ENCODE measurements at regions not wholly inside any gene's neighbourhood (a gene's known extent, or its start where the extent isn't known, plus 50 kb on each side); places are given as distances from the start of the nearest gene placed in this dataset.
"Not testable (repeated sequence)": the region's sequence is repeated elsewhere in the genome, so short reads cannot be mapped to it uniquely, and the experiment has no call there.

DNA sequence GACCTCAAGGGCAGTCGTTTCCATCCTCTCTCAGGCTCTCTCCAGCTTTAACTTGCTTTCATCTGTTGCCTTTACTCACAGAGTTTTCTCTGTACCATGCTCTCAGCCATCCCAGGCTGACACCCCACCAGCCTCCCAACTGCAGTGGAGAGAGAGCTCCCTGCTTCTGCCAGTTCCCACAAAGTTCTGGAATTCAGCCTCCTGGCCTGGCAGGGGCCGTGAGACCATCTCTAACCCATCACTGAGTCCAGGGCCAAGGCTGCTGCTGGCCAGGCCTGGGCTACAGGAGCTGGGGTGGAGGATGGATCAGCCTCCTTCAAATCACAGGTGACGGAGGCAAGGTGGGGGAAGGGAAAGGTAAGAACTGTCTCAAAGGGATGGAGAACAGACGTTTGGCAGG lies 314.9 kb downstream of the ADGRD1 start:
- H3K4me3 ChIP-seq; intact Hi-C loops (cut with micrococcal nuclease); CTCF ChIA-PET (ENCODE audit: low intra/inter-chr PET ratio); H3K27me3 ChIP-seq (ENCODE audit: control insufficient read depth in 2 of 2, insufficient read depth in 2 of 2, low read length in 2 of 2); ATAC-seq; POLR2A ChIA-PET; in situ Hi-C loops (cut with MboI); H3K27ac ChIP-seq (ENCODE audit: extremely low read depth, low read depth, low read length); H3K4me2 ChIP-seq (ENCODE audit: insufficient read depth, low read length); H3K9me1 ChIP-seq (ENCODE audit: control insufficient read depth, insufficient read depth, low read length); H4K20me1 ChIP-seq (replicated peaks; ENCODE audit: control insufficient read depth, insufficient read depth, low read length); H3K9me3 ChIP-seq (replicated peaks; ENCODE audit: control insufficient read depth, insufficient read depth, low read depth, low read length); H3K79me2 ChIP-seq (ENCODE audit: control insufficient read depth, insufficient read depth, low read length); H3K36me3 ChIP-seq (ENCODE audit: control insufficient read depth, insufficient read depth, low read length); BruUV-seq (replicated peaks); H3K9ac ChIP-seq (ENCODE audit: insufficient read depth in 1 of 2, low read depth in 2 of 2, low read length in 2 of 2); DNase-seq (ENCODE audit: extremely low read depth in 1 of 4, low spot score in 3 of 4); TF ChIP-seq JUND (IDR thresholded peaks at IDR 0.05; ENCODE audit: borderline replicate concordance, low read depth, low read length): not testable (repeated sequence)
- TF ChIP-seq JUND (tag; IDR thresholded peaks at IDR 0.05; ENCODE audit: borderline replicate concordance, low read depth, low read length): peak; percentile 6; the same call in 1 of the 3 replicates
- FAIRE-seq: peak; percentile 82
- Histone ChIP-seq H2AFZ (ENCODE audit: low read depth, low read length) (peak overlapping the region; percentile 59; the same call in 1 of the 2 replicates), H3K4me1 (replicated peaks in 1 of 2; ENCODE audit: control insufficient read depth in 2 of 2, insufficient read depth in 2 of 2, low read length in 2 of 2) (peaks cover 9 to 35% of the 10 kb centered on the region in 2 experiments; a peak in 4 of 5 replicates)
- WGBS (ENCODE audit: insufficient coverage, low coverage, missing lambda C conversion rate): 68% methylated on average over 2 of the region's 4 CpGs

GRCh38 chr12:131269551-131269950 lies 315.8 kb downstream of the ADGRD1 start:
- in situ Hi-C loops (cut with MboI) (no loop called here), intact Hi-C loops (cut with micrococcal nuclease) (no loop called here)
- FAIRE-seq (no peak), DNase-seq (ENCODE audit: extremely low read depth in 1 of 4, low spot score in 3 of 4) (no peak), ATAC-seq (no peak)
- Histone ChIP-seq H3K27me3 (ENCODE audit: control insufficient read depth in 2 of 2, insufficient read depth in 2 of 2, low read length in 2 of 2) (peaks cover under 1 to 3% of the 10 kb centered on the region in 2 experiments; a peak in 3 of 5 replicates), H3K36me3 (ENCODE audit: control insufficient read depth, insufficient read depth, low read length) (no peaks in the 10 kb centered on the region), H3K27ac (ENCODE audit: extremely low read depth, low read depth, low read length) (no peak overlapping the region), H3K9me3 (replicated peaks; ENCODE audit: control insufficient read depth, insufficient read depth, low read depth, low read length) (no peaks in the 10 kb centered on the region), H3K79me2 (ENCODE audit: control insufficient read depth, insufficient read depth, low read length) (no peaks in the 10 kb centered on the region), H4K20me1 (replicated peaks; ENCODE audit: control insufficient read depth, insufficient read depth, low read length) (no peaks in the 10 kb centered on the region; the same call in 1 of the 2 replicates), H3K4me1 (replicated peaks in 1 of 2; ENCODE audit: control insufficient read depth in 2 of 2, insufficient read depth in 2 of 2, low read length in 2 of 2) (peaks cover 8 to 33% of the 10 kb centered on the region in 2 experiments; a peak in 4 of 5 replicates), H3K9ac (ENCODE audit: insufficient read depth in 1 of 2, low read depth in 2 of 2, low read length in 2 of 2) (no peak overlapping the region), H2AFZ (ENCODE audit: low read depth, low read length) (no peak overlapping the region), H3K9me1 (ENCODE audit: control insufficient read depth, insufficient read depth, low read length) (no peaks in the 10 kb centered on the region), H3K4me3 (no peak overlapping the region), H3K4me2 (ENCODE audit: insufficient read depth, low read length) (no peak overlapping the region)
- WGBS (ENCODE audit: insufficient coverage, low coverage, missing lambda C conversion rate): 84% methylated on average over 4 of the region's 4 CpGs
- BruUV-seq (replicated peaks): no TSS peak
- POLR2A ChIA-PET: no interaction called here
- CTCF ChIA-PET (ENCODE audit: low intra/inter-chr PET ratio): no interaction called here
- TF ChIP-seq NCOA2 (IDR thresholded peaks at IDR 0.05; ENCODE audit: partially characterized antibody in 2 of 2) (no peak), ELK1 (CRISPR knock-in tag; IDR thresholded peaks at IDR 0.05) (no peak), PURB (CRISPR knock-in tag; IDR thresholded peaks at IDR 0.05; ENCODE audit: low read depth) (no peak), PHB2 (IDR thresholded peaks at IDR 0.05; ENCODE audit: low read depth) (no peak), FOXJ2 (tag; IDR thresholded peaks at IDR 0.05) (no peak), IRF9 (tag; IDR thresholded peaks at IDR 0.05) (no peak)
- TF ChIP-seq, protein P1, sequence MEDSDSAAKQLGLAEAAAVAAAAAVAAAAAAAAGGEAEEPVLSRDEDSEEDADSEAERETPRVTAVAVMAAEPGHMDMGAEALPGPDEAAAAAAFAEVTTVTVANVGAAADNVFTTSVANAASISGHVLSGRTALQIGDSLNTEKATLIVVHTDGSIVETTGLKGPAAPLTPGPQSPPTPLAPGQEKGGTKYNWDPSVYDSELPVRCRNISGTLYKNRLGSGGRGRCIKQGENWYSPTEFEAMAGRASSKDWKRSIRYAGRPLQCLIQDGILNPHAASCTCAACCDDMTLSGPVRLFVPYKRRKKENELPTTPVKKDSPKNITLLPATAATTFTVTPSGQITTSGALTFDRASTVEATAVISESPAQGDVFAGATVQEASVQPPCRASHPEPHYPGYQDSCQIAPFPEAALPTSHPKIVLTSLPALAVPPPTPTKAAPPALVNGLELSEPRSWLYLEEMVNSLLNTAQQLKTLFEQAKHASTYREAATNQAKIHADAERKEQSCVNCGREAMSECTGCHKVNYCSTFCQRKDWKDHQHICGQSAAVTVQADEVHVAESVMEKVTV (CRISPR knock-in tag; IDR thresholded peaks at IDR 0.05): no peak
- TF ChIP-seq, protein P2, sequence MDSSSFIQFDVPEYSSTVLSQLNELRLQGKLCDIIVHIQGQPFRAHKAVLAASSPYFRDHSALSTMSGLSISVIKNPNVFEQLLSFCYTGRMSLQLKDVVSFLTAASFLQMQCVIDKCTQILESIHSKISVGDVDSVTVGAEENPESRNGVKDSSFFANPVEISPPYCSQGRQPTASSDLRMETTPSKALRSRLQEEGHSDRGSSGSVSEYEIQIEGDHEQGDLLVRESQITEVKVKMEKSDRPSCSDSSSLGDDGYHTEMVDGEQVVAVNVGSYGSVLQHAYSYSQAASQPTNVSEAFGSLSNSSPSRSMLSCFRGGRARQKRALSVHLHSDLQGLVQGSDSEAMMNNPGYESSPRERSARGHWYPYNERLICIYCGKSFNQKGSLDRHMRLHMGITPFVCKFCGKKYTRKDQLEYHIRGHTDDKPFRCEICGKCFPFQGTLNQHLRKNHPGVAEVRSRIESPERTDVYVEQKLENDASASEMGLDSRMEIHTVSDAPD (CRISPR knock-in tag; IDR thresholded peaks at IDR 0.05): no peak
